Panc1 (cell line): ENCODE measurements at regions not wholly inside any gene's neighbourhood (a gene's known extent, or its start where the extent isn't known, plus 50 kb on each side); places are given as distances from the start of the nearest gene placed in this dataset.

Experiments used
- POLR2AphosphoS5 ChIP-seq: IDR thresholded peaks from 2 replicates; pipeline ENCODE4 v1.6.1; 2012; ENCODE audit warnings: mild to moderate bottlenecking, low read depth, low read length, moderate library complexity
- SIN3A ChIP-seq: IDR thresholded peaks from 2 replicates; pipeline ENCODE4 v1.6.1; 2012; ENCODE audit warnings: low read depth, mild to moderate bottlenecking, low read length, moderate library complexity, borderline replicate concordance; ENCODE audit not compliant: insufficient read depth
- TF ChIP-seq, protein P1 (sequence below): fragments of 450-650 bp; IDR thresholded peaks from 2 replicates; pipeline ENCODE4 v1.5.1; 2017; ENCODE audit warnings: mild to moderate bottlenecking
- TF ChIP-seq, protein P2 (sequence below), 2 experiments: IDR thresholded peaks; 2 replicates each; pipeline ENCODE4 v1.6.1; 2011 to 2012; ENCODE audit warnings: low read depth in 2 of 2, control low read depth in 1 of 2, low read length in 1 of 2, mild to moderate bottlenecking in 1 of 2, moderate library complexity in 1 of 2; ENCODE audit not compliant: insufficient read depth in 1 of 2

DNA sequence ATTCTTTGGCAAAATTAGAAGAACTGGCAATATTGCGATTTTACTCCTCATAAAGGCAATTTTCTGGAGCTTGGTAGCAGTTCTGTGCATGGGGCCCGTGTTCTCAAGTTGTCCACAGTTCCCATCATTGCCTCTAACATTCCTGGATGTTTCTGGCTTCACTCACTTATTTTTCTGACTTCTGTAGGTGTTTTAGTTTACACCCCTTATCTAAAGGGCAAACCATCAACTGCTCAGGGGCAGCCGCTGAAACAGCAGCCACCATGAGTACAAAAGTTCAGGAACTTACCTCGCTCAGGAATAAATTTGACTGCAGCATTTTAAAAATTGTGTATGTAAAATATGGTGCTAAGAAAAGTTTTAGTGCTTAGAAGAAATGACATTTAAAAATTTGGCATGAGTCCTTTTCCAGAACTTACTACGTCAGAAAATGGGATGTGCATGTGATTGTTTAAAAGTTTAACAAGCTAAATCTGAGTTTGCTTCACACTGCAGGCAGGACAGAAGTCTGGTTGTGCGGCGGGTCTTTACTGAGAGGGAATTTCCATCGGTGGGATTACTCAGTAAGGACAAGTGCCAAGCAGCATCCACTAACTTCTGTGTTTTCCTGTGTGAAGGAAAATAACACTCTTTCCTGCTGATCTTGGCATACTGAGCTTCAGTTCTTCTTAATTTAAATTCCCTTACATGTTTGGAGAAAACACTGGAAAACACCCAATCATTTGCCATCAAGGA lies 261.7 kb downstream of the MAT2B start:
- TF ChIP-seq, protein P1, sequence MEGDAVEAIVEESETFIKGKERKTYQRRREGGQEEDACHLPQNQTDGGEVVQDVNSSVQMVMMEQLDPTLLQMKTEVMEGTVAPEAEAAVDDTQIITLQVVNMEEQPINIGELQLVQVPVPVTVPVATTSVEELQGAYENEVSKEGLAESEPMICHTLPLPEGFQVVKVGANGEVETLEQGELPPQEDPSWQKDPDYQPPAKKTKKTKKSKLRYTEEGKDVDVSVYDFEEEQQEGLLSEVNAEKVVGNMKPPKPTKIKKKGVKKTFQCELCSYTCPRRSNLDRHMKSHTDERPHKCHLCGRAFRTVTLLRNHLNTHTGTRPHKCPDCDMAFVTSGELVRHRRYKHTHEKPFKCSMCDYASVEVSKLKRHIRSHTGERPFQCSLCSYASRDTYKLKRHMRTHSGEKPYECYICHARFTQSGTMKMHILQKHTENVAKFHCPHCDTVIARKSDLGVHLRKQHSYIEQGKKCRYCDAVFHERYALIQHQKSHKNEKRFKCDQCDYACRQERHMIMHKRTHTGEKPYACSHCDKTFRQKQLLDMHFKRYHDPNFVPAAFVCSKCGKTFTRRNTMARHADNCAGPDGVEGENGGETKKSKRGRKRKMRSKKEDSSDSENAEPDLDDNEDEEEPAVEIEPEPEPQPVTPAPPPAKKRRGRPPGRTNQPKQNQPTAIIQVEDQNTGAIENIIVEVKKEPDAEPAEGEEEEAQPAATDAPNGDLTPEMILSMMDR = no peak
- TF ChIP-seq SIN3A (no peak), POLR2AphosphoS5 (no peak)
- TF ChIP-seq, protein P2, sequence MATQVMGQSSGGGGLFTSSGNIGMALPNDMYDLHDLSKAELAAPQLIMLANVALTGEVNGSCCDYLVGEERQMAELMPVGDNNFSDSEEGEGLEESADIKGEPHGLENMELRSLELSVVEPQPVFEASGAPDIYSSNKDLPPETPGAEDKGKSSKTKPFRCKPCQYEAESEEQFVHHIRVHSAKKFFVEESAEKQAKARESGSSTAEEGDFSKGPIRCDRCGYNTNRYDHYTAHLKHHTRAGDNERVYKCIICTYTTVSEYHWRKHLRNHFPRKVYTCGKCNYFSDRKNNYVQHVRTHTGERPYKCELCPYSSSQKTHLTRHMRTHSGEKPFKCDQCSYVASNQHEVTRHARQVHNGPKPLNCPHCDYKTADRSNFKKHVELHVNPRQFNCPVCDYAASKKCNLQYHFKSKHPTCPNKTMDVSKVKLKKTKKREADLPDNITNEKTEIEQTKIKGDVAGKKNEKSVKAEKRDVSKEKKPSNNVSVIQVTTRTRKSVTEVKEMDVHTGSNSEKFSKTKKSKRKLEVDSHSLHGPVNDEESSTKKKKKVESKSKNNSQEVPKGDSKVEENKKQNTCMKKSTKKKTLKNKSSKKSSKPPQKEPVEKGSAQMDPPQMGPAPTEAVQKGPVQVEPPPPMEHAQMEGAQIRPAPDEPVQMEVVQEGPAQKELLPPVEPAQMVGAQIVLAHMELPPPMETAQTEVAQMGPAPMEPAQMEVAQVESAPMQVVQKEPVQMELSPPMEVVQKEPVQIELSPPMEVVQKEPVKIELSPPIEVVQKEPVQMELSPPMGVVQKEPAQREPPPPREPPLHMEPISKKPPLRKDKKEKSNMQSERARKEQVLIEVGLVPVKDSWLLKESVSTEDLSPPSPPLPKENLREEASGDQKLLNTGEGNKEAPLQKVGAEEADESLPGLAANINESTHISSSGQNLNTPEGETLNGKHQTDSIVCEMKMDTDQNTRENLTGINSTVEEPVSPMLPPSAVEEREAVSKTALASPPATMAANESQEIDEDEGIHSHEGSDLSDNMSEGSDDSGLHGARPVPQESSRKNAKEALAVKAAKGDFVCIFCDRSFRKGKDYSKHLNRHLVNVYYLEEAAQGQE (IDR thresholded peaks at IDR 0.05; ENCODE audit: insufficient read depth in 1 of 2, low read depth in 2 of 2, low read length in 1 of 2) = no peak
